NCI-H1105 (cell line): ENCODE measurements at regions not wholly inside any gene's neighbourhood (a gene's known extent, or its start where the extent isn't known, plus 50 kb on each side); places are given as distances from the start of the nearest gene placed in this dataset.
"Not testable (repeated sequence)": the region's sequence is repeated elsewhere in the genome, so short reads cannot be mapped to it uniquely, and the experiment has no call there.

ENCODE experiments used
- DNase-seq: peaks from one replicate; lab custom pipeline; 2025; lab: John Stamatoyannopoulos, UW

DNA sequence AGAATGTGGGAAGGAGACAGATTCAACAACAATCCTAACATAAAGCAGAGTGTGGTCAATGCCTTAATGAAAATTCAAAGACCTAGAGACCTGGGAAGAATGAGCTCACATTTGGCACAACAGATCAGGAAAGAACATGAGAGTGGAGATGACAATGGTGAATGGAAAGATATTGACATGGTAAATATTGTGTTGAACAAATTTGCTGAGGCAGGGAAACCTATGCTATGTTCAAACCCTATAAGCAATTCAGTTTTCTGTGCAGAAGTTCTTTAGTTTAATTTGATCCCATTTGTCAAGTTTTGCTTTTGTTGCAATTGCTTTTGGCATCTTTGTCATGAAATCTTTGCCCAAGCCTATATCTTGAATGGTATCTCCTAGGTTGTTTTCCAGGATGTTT is 199.4 kb upstream of the LRRTM4 start:
- DNase-seq, result no peak

DNA sequence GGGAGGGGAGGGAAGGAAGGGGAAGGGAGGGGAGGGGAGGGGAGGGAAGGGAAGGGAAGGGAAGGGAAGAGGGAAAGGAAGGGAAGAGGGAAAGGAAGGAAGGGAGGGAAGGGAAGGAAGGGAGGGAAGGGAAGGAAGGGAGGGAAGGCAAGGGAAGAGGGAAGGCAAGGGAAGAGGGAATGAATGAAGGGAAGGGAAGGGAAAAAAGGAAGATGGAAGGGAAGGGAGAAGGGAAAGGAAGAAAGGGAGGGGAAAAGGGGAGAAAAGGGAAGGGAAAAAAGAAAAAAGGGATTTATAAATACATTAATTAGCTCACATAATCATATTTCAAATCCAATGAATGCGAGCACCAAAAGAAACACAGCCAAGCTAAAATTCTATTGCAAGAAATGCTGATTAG is 202.9 kb upstream of the LRRTM4 start:
- no peak for DNase-seq

- not testable (repeated sequence) for DNase-seq
Observed at GRCh38 chr2:77734662-77735340, 212.6 kb upstream of the LRRTM4 start.

DNA sequence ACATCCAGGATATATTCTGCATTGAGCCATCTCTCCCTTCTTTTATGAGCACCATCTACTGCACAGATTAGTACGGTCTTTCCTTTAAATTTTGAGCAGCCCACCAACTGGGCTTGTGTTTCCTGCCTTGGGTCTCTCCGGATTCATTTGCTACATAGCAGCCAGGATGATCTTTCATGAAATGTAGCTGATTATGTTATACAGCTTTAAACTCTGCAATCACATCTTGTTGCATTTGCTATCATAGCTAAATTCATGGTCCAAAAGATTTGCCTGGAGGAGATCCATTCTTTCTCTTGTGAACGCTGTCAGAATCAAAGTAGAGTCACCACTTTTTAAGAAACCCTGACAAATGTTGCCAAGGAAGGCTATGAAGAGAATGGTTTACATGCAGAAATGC is 215.1 kb upstream of the LRRTM4 start:
- no peak for DNase-seq

- no peak for DNase-seq
Observed at GRCh38 chr2:77746780-77747179, 224.6 kb upstream of the LRRTM4 start.

DNA sequence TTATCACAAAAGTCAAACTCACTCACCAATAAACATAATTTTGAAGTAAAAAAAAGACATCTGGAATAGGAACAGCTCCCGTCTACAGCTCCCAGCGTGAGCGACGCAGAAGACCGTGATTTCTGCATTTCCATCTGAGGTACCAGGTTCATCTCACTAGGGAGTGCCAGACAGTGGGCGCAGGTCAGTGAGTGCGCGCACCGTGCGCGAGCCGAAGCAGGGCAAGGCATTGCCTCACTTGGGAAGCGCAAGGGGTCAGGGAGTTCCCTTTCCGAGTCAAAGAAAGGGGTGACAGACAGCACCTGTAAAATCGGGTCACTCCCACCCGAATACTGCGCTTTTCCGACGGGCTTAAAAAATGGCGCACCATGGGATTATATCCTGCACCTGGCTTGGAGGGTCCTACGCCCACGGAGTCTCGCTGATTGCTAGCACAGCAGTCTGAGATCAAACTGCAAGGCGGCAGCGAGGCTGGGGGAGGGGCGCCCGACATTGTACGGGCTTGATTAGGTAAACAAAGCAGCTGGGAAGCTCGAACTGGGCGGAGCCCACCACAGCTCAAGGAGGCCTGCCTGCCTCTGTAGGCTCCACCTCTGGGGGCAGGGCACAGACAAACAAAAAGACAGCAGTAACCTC is 231.7 kb upstream of the LRRTM4 start:
- not testable (repeated sequence) for DNase-seq

DNA sequence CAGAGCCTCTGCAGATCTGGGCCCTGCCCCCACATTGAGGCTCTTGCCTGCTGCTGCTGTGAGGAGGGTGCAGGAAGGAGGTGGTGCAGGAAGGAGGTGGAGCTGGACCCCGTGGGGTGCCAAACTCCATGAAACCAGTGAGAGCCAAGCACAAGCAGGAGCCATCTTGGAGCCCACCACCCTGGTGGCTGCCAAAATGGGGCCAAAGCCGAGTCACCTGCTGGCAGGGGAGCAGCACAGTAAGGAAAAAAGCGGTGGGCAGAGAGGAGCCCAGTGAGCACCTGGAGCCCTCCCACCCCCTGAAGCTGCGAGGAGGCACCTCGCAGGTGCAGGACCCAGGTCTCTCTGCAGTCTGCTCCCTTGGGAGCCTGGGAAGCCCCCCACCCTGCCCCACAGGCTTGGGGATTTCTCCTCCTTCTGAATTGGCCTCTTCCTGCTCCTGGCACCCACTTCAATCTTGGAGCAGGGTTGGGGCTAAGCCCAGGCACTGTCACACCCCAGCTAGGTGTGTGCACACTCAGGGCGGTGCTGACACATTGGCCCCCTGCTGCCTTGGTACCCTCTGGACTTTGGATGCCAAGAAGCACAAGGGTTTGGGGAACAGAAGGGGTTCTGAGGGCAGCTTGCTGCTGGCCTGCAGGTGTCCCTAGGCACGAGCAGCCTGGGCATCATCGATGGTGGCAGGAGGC is 245.4 kb upstream of the LRRTM4 start:
- no peak for DNase-seq

DNA sequence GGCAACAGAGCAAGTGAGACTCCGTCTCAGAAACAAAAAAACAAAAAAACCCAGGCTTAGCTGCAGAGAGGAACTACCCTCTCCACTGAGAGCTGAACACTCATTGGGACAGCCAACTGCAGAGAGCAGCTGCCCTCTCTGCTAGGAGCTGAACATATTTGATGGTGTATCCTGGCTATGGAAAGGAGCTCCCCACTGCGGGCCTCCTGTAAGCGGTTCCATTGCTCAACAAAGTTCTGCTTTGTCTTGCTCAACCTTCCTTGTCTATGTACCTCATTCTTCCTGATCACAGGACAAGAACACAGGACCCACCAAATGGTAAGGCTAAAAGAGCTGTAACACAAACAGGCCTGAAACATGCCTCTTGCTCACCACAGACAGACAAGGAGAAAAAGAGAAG is 246.3 kb upstream of the LRRTM4 start:
- no peak for DNase-seq

DNA sequence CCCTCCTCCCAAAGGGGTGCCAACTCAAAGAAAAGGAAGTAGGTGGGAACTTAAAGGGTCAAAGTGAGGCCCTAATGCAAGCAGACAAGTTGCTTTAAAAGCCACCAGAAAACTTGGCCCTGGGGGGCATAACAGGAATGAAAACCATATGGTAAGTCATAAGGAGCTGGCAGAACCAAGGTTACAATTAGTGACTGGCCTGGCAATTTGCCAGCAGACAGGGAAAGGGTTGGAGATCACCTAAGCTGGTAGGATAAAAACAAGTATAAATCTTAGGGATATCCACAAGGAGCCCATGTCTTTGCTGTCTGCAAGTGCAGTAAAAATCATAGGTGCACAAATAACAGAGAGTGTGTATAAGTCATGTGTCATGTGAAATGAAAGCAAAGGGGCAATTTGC is 256.7 kb upstream of the LRRTM4 start:
- no peak for DNase-seq

- DNase-seq, result not testable (repeated sequence)
Observed at GRCh38 chr2:77793500-77793899, 271.3 kb upstream of the LRRTM4 start.

GRCh38 chr2:77796397-77796796 is 274.2 kb upstream of the LRRTM4 start:
- DNase-seq, result no peak

DNA sequence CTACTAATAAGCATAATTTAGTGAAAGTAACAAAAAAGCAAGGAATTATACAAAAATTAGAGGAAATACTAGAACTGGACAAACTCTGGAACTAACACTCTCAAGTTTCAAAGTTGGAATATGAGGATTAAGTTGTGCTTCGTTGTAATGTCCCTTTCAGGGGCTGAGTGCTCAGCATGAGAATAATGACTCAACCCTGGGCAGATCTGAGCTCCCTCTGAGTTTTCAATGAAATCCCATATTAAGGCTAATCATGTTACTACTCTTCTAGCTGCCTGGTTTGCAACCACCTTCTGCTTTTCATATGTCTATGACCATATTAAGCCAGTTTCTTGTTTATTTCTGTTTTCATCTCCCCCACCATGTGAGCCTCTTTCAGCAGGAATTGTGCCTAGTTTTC is 274.9 kb upstream of the LRRTM4 start:
- no peak for DNase-seq

- no peak for DNase-seq
Observed at GRCh38 chr2:77800410-77800809, 278.2 kb upstream of the LRRTM4 start.

DNA sequence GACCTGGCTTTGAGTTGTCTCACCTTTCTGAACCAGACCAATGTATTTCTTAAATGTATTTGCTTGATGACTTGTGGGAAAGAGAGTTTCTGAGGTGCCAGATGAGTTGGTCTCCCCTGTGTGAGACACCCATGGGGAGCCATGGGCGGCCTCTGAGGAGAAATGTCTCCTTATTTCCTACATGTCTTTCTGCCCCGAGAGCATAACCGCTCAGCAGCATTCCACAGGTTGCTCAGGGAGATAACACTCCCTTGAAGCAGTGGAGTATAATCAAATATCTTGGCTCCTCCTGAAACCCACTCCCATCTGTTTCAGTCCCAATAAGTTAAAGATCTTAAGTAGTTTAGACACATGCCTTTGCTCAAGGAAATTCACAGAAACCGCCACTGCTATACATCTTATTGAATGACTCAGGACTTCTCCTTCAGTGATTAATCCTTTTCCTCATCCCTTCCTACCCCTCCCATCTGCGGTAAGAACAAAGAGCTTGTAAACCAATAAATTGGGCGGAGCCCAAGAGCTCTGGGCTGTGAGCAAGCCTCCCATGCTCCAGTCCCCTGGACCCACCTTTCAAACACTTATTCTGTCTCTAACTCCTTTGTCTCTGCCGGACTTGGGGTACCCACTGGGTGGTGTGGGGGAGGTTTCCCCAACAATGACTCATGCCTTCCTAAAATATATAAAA is 285.5 kb upstream of the LRRTM4 start:
- DNase-seq, result no peak

DNA sequence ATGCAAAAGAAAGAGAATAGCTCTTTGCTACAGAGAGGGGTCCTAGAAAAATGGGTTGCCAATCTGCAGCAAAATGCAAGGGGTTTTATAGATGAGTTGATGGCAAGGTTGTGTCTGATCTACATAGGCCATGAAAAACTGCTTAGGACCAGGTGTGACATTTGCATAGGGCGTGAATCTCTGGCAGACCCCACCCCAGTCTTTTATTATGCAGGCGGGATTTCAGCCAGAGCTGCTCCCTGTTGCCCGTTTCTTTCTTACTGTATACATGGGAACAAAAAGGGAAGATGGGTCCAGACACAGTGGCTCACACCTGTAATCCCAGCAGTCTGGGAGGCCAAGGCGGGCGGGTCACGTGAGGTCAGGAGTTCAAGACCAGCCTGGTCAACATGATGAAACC is 286.4 kb upstream of the LRRTM4 start:
- DNase-seq, result no peak

- DNase-seq, result no peak
Observed at GRCh38 chr2:77813599-77813998, 291.4 kb upstream of the LRRTM4 start.

GRCh38 chr2:77816618-77817017 is 294.4 kb upstream of the LRRTM4 start:
- no peak for DNase-seq

- no peak for DNase-seq
Observed at GRCh38 chr2:77818186-77818585, 296.0 kb upstream of the LRRTM4 start.

DNA sequence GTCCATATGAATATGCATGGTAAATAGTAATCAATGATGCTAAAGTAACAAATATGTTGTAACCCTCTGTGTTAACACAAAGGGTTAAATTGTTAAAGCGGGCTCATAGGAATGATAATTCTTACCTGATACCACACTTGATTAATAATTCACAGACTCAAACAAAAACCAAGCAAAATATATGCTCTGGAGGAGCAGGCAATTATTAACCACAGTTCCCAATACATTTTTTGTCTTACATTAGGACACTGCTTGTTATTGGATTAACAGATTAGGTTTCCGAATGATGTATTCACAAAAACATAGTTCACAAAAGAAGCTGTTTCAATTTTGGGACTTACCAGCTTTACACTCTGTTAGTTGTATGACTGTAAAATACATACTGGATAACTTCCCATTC is 300.9 kb upstream of the LRRTM4 start:
- DNase-seq, result no peak

DNA sequence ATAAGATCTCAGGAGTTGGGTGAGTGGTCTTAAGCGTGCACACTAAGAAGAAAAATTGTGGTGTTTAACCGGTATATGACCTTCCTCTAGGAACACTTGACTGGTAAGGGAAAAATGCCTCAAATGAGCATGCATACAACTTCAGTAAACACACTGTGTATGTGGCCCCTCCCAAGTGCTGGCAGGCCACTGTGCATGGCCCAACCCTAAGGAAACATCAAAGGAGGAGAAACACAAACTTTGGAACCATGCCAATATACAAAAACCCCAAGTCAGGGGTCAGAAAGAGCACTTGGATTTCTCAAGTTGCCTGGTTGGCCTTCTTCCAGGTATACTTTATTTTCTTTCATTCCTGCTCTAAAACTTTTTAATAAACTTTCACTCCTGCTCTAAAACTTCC is 308.9 kb upstream of the LRRTM4 start:
- no peak for DNase-seq

DNA sequence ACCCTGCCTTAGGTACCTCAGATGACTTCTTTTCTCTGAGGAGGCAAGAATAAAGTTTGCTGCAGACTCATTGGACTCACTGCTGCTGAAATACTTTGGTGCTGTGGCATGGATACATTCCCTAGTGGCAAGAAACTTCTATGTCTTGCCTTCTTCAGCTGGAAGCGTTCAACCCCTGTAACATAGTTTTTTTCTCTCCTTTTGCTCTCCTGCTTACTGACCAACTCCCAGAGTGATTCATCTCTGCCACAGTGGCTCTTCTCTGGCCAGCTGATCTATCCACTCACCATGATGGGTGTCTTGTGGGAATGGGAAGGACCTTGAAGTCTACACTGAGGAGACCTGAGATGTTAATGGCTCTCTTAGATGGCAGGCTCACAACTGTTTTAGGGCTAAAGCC is 309.3 kb upstream of the LRRTM4 start:
- DNase-seq, result no peak

DNA sequence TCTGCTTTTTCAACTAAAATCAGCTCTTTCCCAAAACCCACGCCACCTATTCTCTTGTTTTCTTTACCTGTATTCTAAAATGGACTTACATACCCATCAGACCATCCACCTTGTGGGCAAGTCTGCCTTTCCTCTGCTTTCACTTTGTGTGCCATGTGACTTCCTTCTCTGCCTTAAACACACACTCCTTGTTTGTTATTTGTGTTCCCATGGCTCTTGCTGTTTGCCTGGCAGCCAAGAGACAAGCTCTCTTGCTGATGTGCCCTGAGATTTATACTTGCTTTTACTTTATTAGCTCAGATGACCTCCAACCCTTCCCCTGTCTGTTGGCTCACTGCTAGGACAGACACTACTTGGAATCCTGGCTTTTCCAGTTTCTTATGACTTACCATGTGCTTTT is 309.7 kb upstream of the LRRTM4 start:
- no peak for DNase-seq
